HCT116 (cell line): ENCODE measurements at regions not wholly inside any gene's neighbourhood (a gene's known extent, or its start where the extent isn't known, plus 50 kb on each side); places are given as distances from the start of the nearest gene placed in this dataset.

Experiments
- ATAC-seq: fragments of 200-7000 bp; cut with Tn5 transposase; 2 replicates; pipeline ENCODE4 v1.9.1; 2020; ENCODE audit warnings: mild to moderate bottlenecking, moderate library complexity
- BruUV-seq: library from RNA; stranded (reverse); fragments of 400-500 nt; replicated peaks from 2 replicates; lab custom pipeline; 2021; lab: Mats Ljungman, UMichigan
- CTCF ChIA-PET: fragments of 300-600 bp; sonication (Branson Sonifier 250); formaldehyde crosslinking; loops from one replicate; lab custom pipeline; 2021; ENCODE audit warnings: antibody characterized with exemption; lab: Charles Lee
- POLR2A ChIA-PET: fragments of 300-600, 350-600 bp; sonication (Branson Sonifier 250); formaldehyde crosslinking; loops from one replicate; lab custom pipeline; 2021; ENCODE audit warnings: antibody characterized with exemption; lab: Charles Lee
- RAD21 ChIA-PET, 2 experiments: fragments of 300-600 bp; sonication (Branson Sonifier 250); formaldehyde crosslinking; loops; one replicate each; lab custom pipeline; 2023; ENCODE audit warnings: low total read pairs in 2 of 2; ENCODE audit not compliant: uncharacterized antibody in 2 of 2, unreplicated experiment in 2 of 2, low non-redundant PET in 1 of 2; lab: Charles Lee
- DNase-seq: peaks from one replicate; pipeline ENCODE4 v3.0.0-alpha.2; 2010; ENCODE audit warnings: low read depth, low spot score
- H2AFZ ChIP-seq: fragments of 200-600 bp; shearing (Covaris generic), sonication (generic); 2 replicates; pipeline ENCODE4 v1.6.1; 2017; ENCODE audit warnings: low read depth, mixed run types, mixed read lengths, antibody characterized with exemption, low read length; ENCODE audit not compliant: poor library complexity, severe bottlenecking
- H3K27ac ChIP-seq: 2 replicates; pipeline ENCODE4 v1.5.1; 2012; ENCODE audit warnings: low read depth, low read length
- H3K27me3 ChIP-seq: fragments of 200-600 bp; sonication (generic); 2 replicates; pipeline ENCODE4 v1.6.1; 2016; ENCODE audit warnings: mixed run types, low read length, mixed read lengths; ENCODE audit not compliant: insufficient read depth
- H3K36me3 ChIP-seq, 2 experiments: fragments of 200-500 bp in 1 of 2; fragments of 200-600 bp in 1 of 2; sonication (Bioruptor generic) in 1 of 2; sonication (generic) in 1 of 2; 2 replicates each; pipeline versions ENCODE4 v1.5.1 to v1.6.1; 2014 to 2016; ENCODE audit warnings: low read length in 2 of 2, inconsistent platforms in 1 of 2, mixed read lengths in 1 of 2, mixed run types in 1 of 2; ENCODE audit not compliant: insufficient read depth in 2 of 2, control insufficient read depth in 1 of 2
- H3K4me1 ChIP-seq, 2 experiments: fragments of 200-600 bp in 1 of 2; sonication (generic) in 1 of 2; 2 replicates each; pipeline versions ENCODE4 v1.5.1 to v1.6.1; 2012 to 2017; ENCODE audit warnings: low read length in 2 of 2, inconsistent platforms in 1 of 2, mild to moderate bottlenecking in 1 of 2, mixed read lengths in 1 of 2, mixed run types in 1 of 2, moderate library complexity in 1 of 2; ENCODE audit not compliant: insufficient read depth in 2 of 2, control insufficient read depth in 1 of 2
- H3K4me2 ChIP-seq: fragments of 200-600 bp; sonication (generic); 2 replicates; pipeline ENCODE4 v1.6.1; 2017; ENCODE audit warnings: mixed run types, low read length, mixed read lengths
- H3K4me3 ChIP-seq, 2 experiments: fragments of 200-600 bp in 1 of 2; sonication (generic) in 1 of 2; replicated peaks in 1 of 2; 2 replicates each; pipeline ENCODE4 v1.5.1; 2011 to 2016; ENCODE audit warnings: low read length in 2 of 2, control low read depth in 1 of 2, low read depth in 1 of 2, mild to moderate bottlenecking in 1 of 2, mixed read lengths in 1 of 2, mixed run types in 1 of 2
- H3K79me2 ChIP-seq: fragments of 200-600 bp; sonication (generic); 2 replicates; pipeline ENCODE4 v1.6.1; 2017; ENCODE audit warnings: mild to moderate bottlenecking, mixed run types, low read length, moderate library complexity, mixed read lengths; ENCODE audit not compliant: insufficient read depth
- H3K9ac ChIP-seq: fragments of 200-600 bp; sonication (generic); 2 replicates; pipeline ENCODE4 v1.6.1; 2016; ENCODE audit warnings: low read length, mixed read lengths
- H3K9me2 ChIP-seq: fragments of 200-600 bp; sonication (generic), shearing (Covaris generic); 2 replicates; pipeline ENCODE4 v1.6.1; 2017; ENCODE audit warnings: mixed run types, mild to moderate bottlenecking, moderate library complexity; ENCODE audit not compliant: insufficient read depth
- H3K9me3 ChIP-seq, 2 experiments: fragments of 200-500 bp in 1 of 2; fragments of 200-600 bp in 1 of 2; sonication (Bioruptor generic) in 1 of 2; sonication (generic) in 1 of 2; 2 replicates each; pipeline ENCODE4 v1.6.1; 2014 to 2017; ENCODE audit warnings: low read length in 2 of 2, mixed read lengths in 2 of 2, inconsistent platforms in 1 of 2, low read depth in 1 of 2, mild to moderate bottlenecking in 1 of 2, mixed run types in 1 of 2, moderate library complexity in 1 of 2; ENCODE audit not compliant: control insufficient read depth in 1 of 2, insufficient read depth in 1 of 2
- H4K20me1 ChIP-seq: fragments of 200-600 bp; sonication (generic), shearing (Covaris generic); 2 replicates; pipeline ENCODE4 v1.6.1; 2017; ENCODE audit warnings: mixed run types, mild to moderate bottlenecking, moderate library complexity; ENCODE audit not compliant: insufficient read depth
- CTCF ChIP-seq, 3 experiments: fragments of 200-600 bp in 1 of 3; sonication (generic) in 1 of 3; IDR thresholded peaks in 2 of 3; conservative IDR thresholded peaks in 1 of 3; 2 replicates each; pipeline ENCODE4 v1.5.1; 2012 to 2017; ENCODE audit warnings: low read depth in 2 of 3, low read length in 2 of 3, antibody characterized with exemption in 1 of 3, borderline replicate concordance in 1 of 3, control low read depth in 1 of 3, mild to moderate bottlenecking in 1 of 3, mixed read lengths in 1 of 3, mixed run types in 1 of 3, moderate library complexity in 1 of 3; ENCODE audit not compliant: insufficient read depth in 1 of 3
- EZH2 ChIP-seq: fragments of 200-600 bp; sonication (generic); IDR thresholded peaks from 2 replicates; pipeline ENCODE4 v1.6.1; 2017; ENCODE audit warnings: antibody characterized with exemption, mixed run types
- JUND ChIP-seq: IDR thresholded peaks from 2 replicates; pipeline ENCODE4 v1.6.1; 2012
- MAX ChIP-seq: IDR thresholded peaks from 2 replicates; pipeline ENCODE4 v1.6.1; 2012
- POLR2AphosphoS5 ChIP-seq: IDR thresholded peaks from 2 replicates; pipeline ENCODE4 v1.6.1; 2011; ENCODE audit warnings: mild to moderate bottlenecking, low read depth, low read length, moderate library complexity
- REST ChIP-seq: IDR thresholded peaks from 2 replicates; pipeline ENCODE4 v1.6.1; 2012; ENCODE audit warnings: low read depth
- SP1 ChIP-seq: IDR thresholded peaks from 2 replicates; pipeline ENCODE4 v1.6.1; 2012; ENCODE audit warnings: low read depth
- SRF ChIP-seq: IDR thresholded peaks from 2 replicates; pipeline ENCODE4 v1.6.1; 2012; ENCODE audit warnings: low read depth
- TCF7L2 ChIP-seq: IDR thresholded peaks from 2 replicates; pipeline ENCODE4 v1.7.0; 2011; ENCODE audit warnings: borderline replicate concordance, inconsistent platforms; ENCODE audit not compliant: insufficient read depth, insufficient read length; ENCODE audit errors: extremely low read depth
- ZBTB33 ChIP-seq: IDR thresholded peaks from 2 replicates; pipeline ENCODE4 v1.6.1; 2011; ENCODE audit warnings: mild to moderate bottlenecking, low read length, moderate library complexity; ENCODE audit not compliant: insufficient replicate concordance; ENCODE audit errors: extremely low read depth
- ZFX ChIP-seq: fragments of 450-650 bp; IDR thresholded peaks from 2 replicates; pipeline ENCODE4 v1.6.1; 2017
- ZNF274 ChIP-seq: fragments of 200-500 bp; sonication (Bioruptor generic); IDR thresholded peaks from 2 replicates; pipeline ENCODE4 v1.6.1; 2014; ENCODE audit warnings: mild to moderate bottlenecking, low read depth, low read length, inconsistent platforms
- intact Hi-C: fragments of 100-400 bp; cut with micrococcal nuclease; formaldehyde crosslinking; loops from 2 replicates; pipeline ENCODE4 v1.10.0; 2022

- ChIA-PET CTCF (no interaction called here), RAD21 (no interaction called here), POLR2A (no interaction called here)
- intact Hi-C loops, result no loop called here
- TF ChIP-seq SRF (no peak), EZH2 (no peak), POLR2AphosphoS5 (no peak), MAX (no peak)
- Histone ChIP-seq H3K9ac (no peak overlapping the region), H3K36me3 (no peaks in the 10 kb centered on the region), H3K79me2 (no peaks in the 10 kb centered on the region), H3K4me3 (no peak overlapping the region), H3K9me2 (no peaks in the 10 kb centered on the region), H3K27ac (no peak overlapping the region), H4K20me1 (no peaks in the 10 kb centered on the region), H3K9me3 (no peaks in the 10 kb centered on the region), H3K27me3 (no peaks in the 10 kb centered on the region), H3K4me2 (no peak overlapping the region), H3K4me1 (peaks cover 0 to 5% of the 10 kb centered on the region in 2 experiments; a peak in 2 of 4 replicates), H2AFZ (no peak overlapping the region)
- BruUV-seq, result no TSS peak
- ATAC-seq, result no peak
- DNase-seq, result no peak
Measured at GRCh38 chr1:98205291-98206017, 284.6 kb upstream of the DPYD start.

GRCh38 chr1:98203466-98203865, 282.6 kb upstream of the DPYD start:
- DNase-seq (no peak), ATAC-seq (no peak)
- no peaks in the 10 kb centered on the region for H3K79me2 ChIP-seq
- H3K4me2 ChIP-seq, result no peak overlapping the region
- H3K9me3 ChIP-seq, result no peaks in the 10 kb centered on the region
- H3K9me2 ChIP-seq, result no peaks in the 10 kb centered on the region
- ChIA-PET RAD21 (no interaction called here), POLR2A (no interaction called here), CTCF (no interaction called here)
- no peak overlapping the region for H3K4me3 ChIP-seq
- H3K36me3 ChIP-seq, result no peaks in the 10 kb centered on the region
- H3K27ac ChIP-seq, result no peak overlapping the region
- no peak overlapping the region for H3K9ac ChIP-seq
- H2AFZ ChIP-seq, result no peak overlapping the region
- intact Hi-C loops, result no loop called here
- no peaks in the 10 kb centered on the region for H3K4me1 ChIP-seq
- H3K27me3 ChIP-seq, result no peaks in the 10 kb centered on the region
- BruUV-seq, result no TSS peak
- no peaks in the 10 kb centered on the region for H4K20me1 ChIP-seq
- no peak for TF ChIP-seq TCF7L2
- TF ChIP-seq REST, result no peak
- TF ChIP-seq ZFX, result no peak
- no peak for TF ChIP-seq JUND
- TF ChIP-seq SP1, result no peak
- no peak for TF ChIP-seq CTCF (IDR thresholded peaks at IDR 0.05 in 2 of 3, conservative IDR thresholded peaks at IDR 0.05 in 1 of 3; ENCODE audit: borderline replicate concordance in 1 of 3, insufficient read depth in 1 of 3, low read depth in 2 of 3, low read length in 2 of 3)
- no peak for TF ChIP-seq ZBTB33
- TF ChIP-seq ZNF274, result no peak
